Activated CD8-positive, alpha-beta T cell treated with anti-CD3 and anti-CD28 coated beads for 36 hours (primary cell): ENCODE measurements at regions not wholly inside any gene's neighbourhood (a gene's known extent, or its start where the extent isn't known, plus 50 kb on each side); places are given as distances from the start of the nearest gene placed in this dataset.

Experiments used
- ATAC-seq: fragments of 200-7000 bp; cut with Tn5 transposase; one replicate; pipeline ENCODE4 v1.10.0; 2021; ENCODE audit warnings: mild to moderate bottlenecking, moderate library complexity
- CTCF ChIA-PET: fragments of 350-600 bp; sonication (Branson Sonifier 250); formaldehyde crosslinking; loops from one replicate; lab custom pipeline; 2021; ENCODE audit warnings: antibody characterized with exemption; lab: Charles Lee
- POLR2A ChIA-PET: fragments of 350-600 bp; sonication (Branson Sonifier 250); formaldehyde crosslinking; loops from one replicate; lab custom pipeline; 2021; ENCODE audit warnings: antibody characterized with exemption; lab: Charles Lee
- DNase-seq: peaks from one replicate; pipeline ENCODE4 v3.0.0-alpha.2; 2020
- H3K27ac Mint-ChIP-seq: one replicate; pipeline ENCODE4 v1.8.0; 2021; ENCODE audit warnings: mild to moderate bottlenecking, mixed read lengths
- H3K27me3 Mint-ChIP-seq: one replicate; pipeline ENCODE4 v1.8.0; 2021; ENCODE audit warnings: mixed read lengths
- H3K36me3 Mint-ChIP-seq: one replicate; pipeline ENCODE4 v1.8.0; 2021; ENCODE audit warnings: low read depth, mixed read lengths
- H3K4me1 Mint-ChIP-seq: one replicate; pipeline ENCODE4 v1.8.0; 2021; ENCODE audit warnings: low read depth, mixed read lengths
- H3K4me3 Mint-ChIP-seq: one replicate; pipeline ENCODE4 v1.8.0; 2021; ENCODE audit warnings: mild to moderate bottlenecking, moderate library complexity, mixed read lengths
- H3K9me3 Mint-ChIP-seq: one replicate; pipeline ENCODE4 v1.8.0; 2021; ENCODE audit warnings: mixed read lengths
- CTCF ChIP-seq: fragments of 200-600 bp; IDR thresholded peaks from one replicate; pipeline ENCODE4 v1.8.0; 2022; ENCODE audit warnings: antibody characterized with exemption, mild to moderate bottlenecking
- intact Hi-C: fragments of 100-400 bp; cut with micrococcal nuclease; formaldehyde crosslinking; loops from one replicate; pipeline ENCODE4 v1.10.0; 2022

- no peak for TF ChIP-seq CTCF
- intact Hi-C loops, result no loop called here
- H3K4me1 Mint-ChIP-seq, result no peaks in the 10 kb centered on the region
- ATAC-seq (no peak), DNase-seq (no peak)
- no peaks in the 10 kb centered on the region for H3K27me3 Mint-ChIP-seq
- no peaks in the 10 kb centered on the region for H3K9me3 Mint-ChIP-seq
- CTCF ChIA-PET, result no interaction called here
- POLR2A ChIA-PET, result no interaction called here
- no peaks in the 10 kb centered on the region for H3K36me3 Mint-ChIP-seq
- no peak overlapping the region for H3K27ac Mint-ChIP-seq
- no peak overlapping the region for H3K4me3 Mint-ChIP-seq
These were observed 245.8 kb downstream of the KCNS3 start for GRCh38 chr2:18124116-18124835.

DNA sequence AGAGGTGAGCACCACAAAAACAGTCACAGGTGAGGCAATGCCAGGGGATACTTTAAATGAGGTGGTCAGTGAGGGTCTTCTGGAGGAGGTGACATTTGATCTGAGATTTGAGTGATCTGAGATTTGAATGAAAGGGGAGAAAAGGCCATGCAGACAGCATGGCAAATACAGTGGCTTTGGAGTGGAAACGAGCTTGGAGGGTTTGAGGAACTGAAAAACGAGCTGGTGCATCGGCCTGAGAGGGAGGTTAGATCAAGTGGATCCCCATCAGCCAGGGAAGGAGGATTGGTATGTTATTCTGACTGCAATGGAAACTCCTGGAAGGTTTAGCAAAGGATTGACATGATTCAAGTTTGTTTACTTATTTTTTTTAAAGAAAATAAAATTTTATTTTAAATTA, 245.1 kb downstream of the KCNS3 start:
- H3K9me3 Mint-ChIP-seq, result no peaks in the 10 kb centered on the region
- ChIA-PET CTCF (no interaction called here), POLR2A (no interaction called here)
- no peak for TF ChIP-seq CTCF
- no peak overlapping the region for H3K4me3 Mint-ChIP-seq
- intact Hi-C loops, result no loop called here
- no peaks in the 10 kb centered on the region for H3K36me3 Mint-ChIP-seq
- DNase-seq, result no peak
- no peak overlapping the region for H3K27ac Mint-ChIP-seq
- H3K27me3 Mint-ChIP-seq, result no peaks in the 10 kb centered on the region
- no peaks in the 10 kb centered on the region for H3K4me1 Mint-ChIP-seq
- ATAC-seq, result no peak

DNA sequence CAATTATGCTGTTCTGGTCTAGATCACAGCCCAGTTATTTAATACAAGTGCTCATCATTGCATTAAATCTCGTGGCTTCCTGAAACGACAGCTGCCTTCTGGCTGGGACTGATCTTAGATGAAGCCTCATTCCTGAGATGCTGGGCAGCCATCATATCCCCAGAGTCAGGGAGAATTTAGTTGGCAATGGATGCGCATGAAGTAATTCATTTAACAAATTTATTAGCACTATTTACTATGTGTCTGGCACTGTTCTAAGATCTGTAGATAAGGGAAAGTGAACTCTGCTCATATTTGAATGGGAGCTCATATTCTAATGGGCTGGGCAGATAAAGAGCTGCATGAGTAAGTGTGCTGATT, 244.7 kb downstream of the KCNS3 start:
- H3K36me3 Mint-ChIP-seq, result no peaks in the 10 kb centered on the region
- intact Hi-C loops, result no loop called here
- H3K27ac Mint-ChIP-seq, result no peak overlapping the region
- no peaks in the 10 kb centered on the region for H3K4me1 Mint-ChIP-seq
- H3K4me3 Mint-ChIP-seq, result no peak overlapping the region
- CTCF ChIA-PET, result no interaction called here
- no peaks in the 10 kb centered on the region for H3K27me3 Mint-ChIP-seq
- ATAC-seq (no peak), DNase-seq (no peak)
- no peak for TF ChIP-seq CTCF
- no peaks in the 10 kb centered on the region for H3K9me3 Mint-ChIP-seq
- POLR2A ChIA-PET, result no interaction called here

- ATAC-seq (no peak), DNase-seq (no peak)
- Mint-ChIP-seq H3K4me3 (no peak overlapping the region), H3K4me1 (no peaks in the 10 kb centered on the region), H3K27me3 (no peaks in the 10 kb centered on the region), H3K9me3 (no peaks in the 10 kb centered on the region), H3K27ac (no peak overlapping the region), H3K36me3 (no peaks in the 10 kb centered on the region)
- TF ChIP-seq CTCF, result no peak
- ChIA-PET CTCF (no interaction called here), POLR2A (no interaction called here)
- intact Hi-C loops, result no loop called here
These were observed 244.2 kb downstream of the KCNS3 start for GRCh38 chr2:18122544-18123210.

GRCh38 chr2:18119883-18120282, 241.4 kb downstream of the KCNS3 start:
- intact Hi-C loops, result no loop called here
- ATAC-seq (no peak), DNase-seq (no peak)
- TF ChIP-seq CTCF, result no peak
- Mint-ChIP-seq H3K27me3 (no peaks in the 10 kb centered on the region), H3K4me3 (no peak overlapping the region), H3K27ac (no peak overlapping the region), H3K9me3 (peaks cover 3% of the 10 kb centered on the region), H3K36me3 (no peaks in the 10 kb centered on the region), H3K4me1 (no peaks in the 10 kb centered on the region)
- POLR2A ChIA-PET, result no interaction called here
- CTCF ChIA-PET, result no interaction called here
